HepG2 (cell line): ENCODE measurements at regions not wholly inside any gene's neighbourhood (a gene's known extent, or its start where the extent isn't known, plus 50 kb on each side); places are given as distances from the start of the nearest gene placed in this dataset.

Experiments
- ATAC-seq: fragments of 200-7000 bp; cut with Tn5 transposase; 3 replicates; pipeline ENCODE4 v1.9.1; 2020; ENCODE audit warnings: mild to moderate bottlenecking, moderate library complexity
- BruUV-seq: library from RNA; stranded (reverse); fragments of 400-500 nt; replicated peaks from 2 replicates; lab custom pipeline; 2021; lab: Mats Ljungman, UMichigan
- CTCF ChIA-PET: fragments of 300-600 bp; formaldehyde crosslinking; extraction: SDS; loops from one replicate; lab custom pipeline; 2021; ENCODE audit warnings: low total read pairs, inconsistent platforms, low intra/inter-chr PET ratio; lab: Yijun Ruan, JAX
- POLR2A ChIA-PET: fragments of 350-600 bp; sonication (Branson Sonifier 250); formaldehyde crosslinking; loops from one replicate; lab custom pipeline; 2020; ENCODE audit warnings: antibody characterized with exemption, inconsistent platforms; lab: Yijun Ruan, JAX
- DNase-seq: peaks from one replicate; pipeline ENCODE4 v3.0.0-alpha.2; 2015; ENCODE audit warnings: low spot score
- FAIRE-seq: peaks from 3 replicates; lab custom pipeline; 2011; peaks lifted over from hg19 to GRCh38; lab: Jason Lieb, UNC
- H2AFZ ChIP-seq: one replicate; pipeline ENCODE4 v1.6.1; 2011; ENCODE audit warnings: low read length, inconsistent platforms
- H3K27ac ChIP-seq: fragments of 300-600 bp; 3 replicates; pipeline ENCODE4 v1.8.0; 2011; ENCODE audit warnings: mixed run types, mild to moderate bottlenecking, mixed read lengths, low read length, inconsistent platforms; ENCODE audit not compliant: insufficient read depth; ENCODE audit errors: extremely low read length
- H3K27me3 ChIP-seq, 2 experiments: fragments of 200-600 bp in 1 of 2; 2 replicates in 1 of 2; 3 replicates in 1 of 2; pipeline versions ENCODE4 v1.6.0 to v1.8.0; 2011; ENCODE audit warnings: low read length in 2 of 2, mild to moderate bottlenecking in 2 of 2, moderate library complexity in 2 of 2, inconsistent platforms in 1 of 2; ENCODE audit not compliant: insufficient read depth in 2 of 2, control insufficient read depth in 1 of 2
- H3K36me3 ChIP-seq, 2 experiments: fragments of 200-600 bp in 1 of 2; replicated peaks in 1 of 2; 2 replicates in 1 of 2; 3 replicates in 1 of 2; pipeline versions ENCODE4 v1.5.1 to v1.8.0; 2011; ENCODE audit warnings: low read length in 2 of 2, inconsistent platforms in 1 of 2; ENCODE audit not compliant: insufficient read depth in 2 of 2, control insufficient read depth in 1 of 2
- H3K4me1 ChIP-seq: 2 replicates; pipeline ENCODE4 v1.5.1; 2012; ENCODE audit warnings: low read length, inconsistent platforms; ENCODE audit not compliant: insufficient read depth
- H3K4me2 ChIP-seq: 2 replicates; pipeline ENCODE4 v1.6.0; 2011; ENCODE audit warnings: low read depth, low read length, inconsistent platforms
- H3K4me3 ChIP-seq, 3 experiments: fragments of 200-600 bp in 1 of 3; sonication (generic), shearing (Covaris generic) in 1 of 3; replicated peaks in 1 of 3; 2 replicates each; pipeline ENCODE4 v1.5.1; 2011 to 2016; ENCODE audit warnings: low read length in 3 of 3, inconsistent platforms in 2 of 3, low read depth in 2 of 3, mild to moderate bottlenecking in 2 of 3, control low read depth in 1 of 3, mixed read lengths in 1 of 3; ENCODE audit not compliant: insufficient read depth in 1 of 3
- H3K79me2 ChIP-seq: one replicate; pipeline ENCODE4 v1.6.1; 2011; ENCODE audit warnings: low read length, inconsistent platforms; ENCODE audit not compliant: insufficient read depth
- H3K9ac ChIP-seq: 2 replicates; pipeline ENCODE4 v1.6.0; 2011; ENCODE audit warnings: mild to moderate bottlenecking, low read depth, low read length, inconsistent platforms; ENCODE audit not compliant: insufficient read depth
- H3K9me3 ChIP-seq: 2 replicates; pipeline ENCODE4 v1.5.1; 2012; ENCODE audit warnings: mild to moderate bottlenecking, low read length
- H4K20me1 ChIP-seq: 2 replicates; pipeline ENCODE4 v1.6.0; 2011; ENCODE audit warnings: inconsistent platforms, mild to moderate bottlenecking, low read length, moderate library complexity; ENCODE audit not compliant: insufficient read depth
- JARID2 ChIP-seq: sonication (generic); formaldehyde crosslinking; IDR thresholded peaks from 2 replicates; pipeline ENCODE4 v1.8.1; 2023; ENCODE audit warnings: missing genetic modification reagents, inconsistent platforms; ENCODE audit not compliant: insufficient replicate concordance
- NONO ChIP-seq, 2 experiments: fragments of 450-650 bp in 1 of 2; sonication (generic) in 1 of 2; formaldehyde crosslinking in 1 of 2; IDR thresholded peaks in 1 of 2; conservative IDR thresholded peaks in 1 of 2; 2 replicates each; pipeline versions ENCODE4 v1.6.1 to v1.8.0; 2017 to 2022; ENCODE audit warnings: mild to moderate bottlenecking in 1 of 2, missing genetic modification reagents in 1 of 2, moderate library complexity in 1 of 2
- SIN3A ChIP-seq: IDR thresholded peaks from 2 replicates; pipeline ENCODE4 v1.6.1; 2011; ENCODE audit warnings: low read depth, mild to moderate bottlenecking, control low read depth, low read length, borderline replicate concordance
- SKI ChIP-seq: fragments of 450-650 bp; IDR thresholded peaks from one replicate; pipeline ENCODE4 v1.6.1; 2018; ENCODE audit warnings: mild to moderate bottlenecking; ENCODE audit not compliant: partially characterized antibody
- SRSF4 ChIP-seq: fragments of 200-400 bp; formaldehyde crosslinking; IDR thresholded peaks from one replicate; pipeline ENCODE4 v1.6.1; 2018; ENCODE audit warnings: mild to moderate bottlenecking, low read depth, low read length, moderate library complexity; ENCODE audit not compliant: poor library complexity, severe bottlenecking
- STAG1 ChIP-seq: sonication (generic); formaldehyde crosslinking; IDR thresholded peaks from 2 replicates; pipeline ENCODE4 v1.4.0; 2020; ENCODE audit warnings: missing genetic modification reagents
- ZFP82 ChIP-seq: sonication (generic); formaldehyde crosslinking; IDR thresholded peaks from 2 replicates; pipeline ENCODE4 v1.5.1; 2020; ENCODE audit warnings: mild to moderate bottlenecking, missing genetic modification reagents, borderline replicate concordance
- ZNF317 ChIP-seq: sonication (generic); formaldehyde crosslinking; IDR thresholded peaks from 2 replicates; pipeline ENCODE4 v1.5.0; 2020; ENCODE audit warnings: mild to moderate bottlenecking, missing genetic modification reagents
- ZNF44 ChIP-seq: sonication (generic); formaldehyde crosslinking; IDR thresholded peaks from 2 replicates; pipeline ENCODE4 v1.5.1; 2020; ENCODE audit warnings: mild to moderate bottlenecking, missing genetic modification reagents
- ZNF644 ChIP-seq: IDR thresholded peaks from 2 replicates; pipeline ENCODE4 v1.6.1; 2016; ENCODE audit warnings: low read depth
- ZNF781 ChIP-seq: sonication (generic); formaldehyde crosslinking; IDR thresholded peaks from 2 replicates; pipeline ENCODE4 v1.5.1; 2020; ENCODE audit warnings: borderline replicate concordance, mild to moderate bottlenecking, missing genetic modification reagents; ENCODE audit errors: not compliant biosample characterization
- ZNF816 ChIP-seq: sonication (generic); formaldehyde crosslinking; IDR thresholded peaks from 2 replicates; pipeline ENCODE4 v1.8.0; 2022; ENCODE audit warnings: missing genetic modification reagents, mild to moderate bottlenecking, borderline replicate concordance
- WGBS: methylation state at CpG from one replicate; pipeline ENCODE4 v1.1.6; 2017; ENCODE audit warnings: low lambda C conversion rate; 5-methylcytosine and 5-hydroxymethylcytosine counted together
- in situ Hi-C: cut with HindIII; loops from 2 replicates; pipeline ENCODE4 v1.10.0; 2017; ENCODE audit warnings: low pct_unique_long_range_greater_than_20kb; ENCODE audit not compliant: extremely low pct_ligation_motif_present
- intact Hi-C: fragments of 100-400 bp; cut with micrococcal nuclease; formaldehyde crosslinking; loops from one replicate; pipeline ENCODE4 v1.10.0; 2022; ENCODE audit not compliant: unreplicated experiment
- TF ChIP-seq, protein P1 (sequence below), 2 experiments: IDR thresholded peaks; 2 replicates each; pipeline ENCODE4 v1.6.1; 2011 to 2012; ENCODE audit warnings: low read length in 2 of 2, borderline replicate concordance in 1 of 2, low read depth in 1 of 2, mild to moderate bottlenecking in 1 of 2, moderate library complexity in 1 of 2
- TF ChIP-seq, protein P2 (sequence below): sonication (generic); formaldehyde crosslinking; conservative IDR thresholded peaks from 2 replicates; pipeline ENCODE4 v1.8.0; 2022; ENCODE audit warnings: missing genetic modification reagents
- TF ChIP-seq, protein P3 (sequence below): sonication (generic); formaldehyde crosslinking; IDR thresholded peaks from 2 replicates; pipeline ENCODE4 v1.5.0; 2020; ENCODE audit warnings: missing genetic modification reagents

DNA sequence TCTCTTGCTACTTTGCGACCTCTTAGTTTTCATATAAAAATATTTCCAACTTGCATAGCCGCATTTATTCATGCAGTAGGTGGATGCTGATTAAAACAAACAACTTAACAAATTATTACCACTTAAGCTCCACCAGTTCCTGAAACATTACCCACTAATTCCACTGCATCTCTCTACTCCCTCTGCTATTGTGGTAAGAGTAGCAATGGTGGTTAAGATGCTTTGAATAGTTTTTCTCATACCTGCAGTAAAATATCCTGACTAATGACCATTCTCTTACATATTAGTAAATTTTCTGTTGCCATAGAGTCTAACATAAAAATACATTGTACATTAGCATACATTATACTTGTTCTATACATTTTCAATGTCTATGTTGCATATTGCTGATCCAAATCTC is 397.6 kb upstream of the PLSCR5 start:
- Histone ChIP-seq H3K4me3 (no peak overlapping the region), H3K36me3 (no peaks in the 10 kb centered on the region), H3K4me2 (no peak overlapping the region), H3K4me1 (no peaks in the 10 kb centered on the region), H3K27me3 (no peaks in the 10 kb centered on the region), H4K20me1 (no peaks in the 10 kb centered on the region), H2AFZ (no peak overlapping the region), H3K9ac (no peak overlapping the region), H3K9me3 (no peaks in the 10 kb centered on the region), H3K79me2 (no peaks in the 10 kb centered on the region), H3K27ac (no peak overlapping the region)
- ChIA-PET POLR2A (no interaction called here), CTCF (no interaction called here)
- ATAC-seq (no peak), FAIRE-seq (no peak), DNase-seq (no peak)
- intact Hi-C loops (no loop called here), in situ Hi-C loops (no loop called here)
- BruUV-seq, result no TSS peak
- WGBS, result 0% methylated on average over 2 of the region's 2 CpGs
- TF ChIP-seq ZNF44 (CRISPR knock-in tag) (no peak), STAG1 (CRISPR knock-in tag) (no peak), ZNF317 (CRISPR knock-in tag) (no peak), SKI (no peak), NONO (IDR thresholded peaks at IDR 0.05) (no peak), NONO (CRISPR knock-in tag; conservative IDR thresholded peaks at IDR 0.05) (no peak), SRSF4 (no peak), ZNF816 (CRISPR knock-in tag) (no peak), ZNF644 (no peak), ZNF781 (CRISPR knock-in tag) (no peak), JARID2 (CRISPR knock-in tag) (no peak), ZFP82 (no peak), SIN3A (no peak)
- TF ChIP-seq, protein P1, sequence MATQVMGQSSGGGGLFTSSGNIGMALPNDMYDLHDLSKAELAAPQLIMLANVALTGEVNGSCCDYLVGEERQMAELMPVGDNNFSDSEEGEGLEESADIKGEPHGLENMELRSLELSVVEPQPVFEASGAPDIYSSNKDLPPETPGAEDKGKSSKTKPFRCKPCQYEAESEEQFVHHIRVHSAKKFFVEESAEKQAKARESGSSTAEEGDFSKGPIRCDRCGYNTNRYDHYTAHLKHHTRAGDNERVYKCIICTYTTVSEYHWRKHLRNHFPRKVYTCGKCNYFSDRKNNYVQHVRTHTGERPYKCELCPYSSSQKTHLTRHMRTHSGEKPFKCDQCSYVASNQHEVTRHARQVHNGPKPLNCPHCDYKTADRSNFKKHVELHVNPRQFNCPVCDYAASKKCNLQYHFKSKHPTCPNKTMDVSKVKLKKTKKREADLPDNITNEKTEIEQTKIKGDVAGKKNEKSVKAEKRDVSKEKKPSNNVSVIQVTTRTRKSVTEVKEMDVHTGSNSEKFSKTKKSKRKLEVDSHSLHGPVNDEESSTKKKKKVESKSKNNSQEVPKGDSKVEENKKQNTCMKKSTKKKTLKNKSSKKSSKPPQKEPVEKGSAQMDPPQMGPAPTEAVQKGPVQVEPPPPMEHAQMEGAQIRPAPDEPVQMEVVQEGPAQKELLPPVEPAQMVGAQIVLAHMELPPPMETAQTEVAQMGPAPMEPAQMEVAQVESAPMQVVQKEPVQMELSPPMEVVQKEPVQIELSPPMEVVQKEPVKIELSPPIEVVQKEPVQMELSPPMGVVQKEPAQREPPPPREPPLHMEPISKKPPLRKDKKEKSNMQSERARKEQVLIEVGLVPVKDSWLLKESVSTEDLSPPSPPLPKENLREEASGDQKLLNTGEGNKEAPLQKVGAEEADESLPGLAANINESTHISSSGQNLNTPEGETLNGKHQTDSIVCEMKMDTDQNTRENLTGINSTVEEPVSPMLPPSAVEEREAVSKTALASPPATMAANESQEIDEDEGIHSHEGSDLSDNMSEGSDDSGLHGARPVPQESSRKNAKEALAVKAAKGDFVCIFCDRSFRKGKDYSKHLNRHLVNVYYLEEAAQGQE (IDR thresholded peaks at IDR 0.05; ENCODE audit: borderline replicate concordance in 1 of 2, low read depth in 1 of 2, low read length in 2 of 2), result no peak
- TF ChIP-seq, protein P2, sequence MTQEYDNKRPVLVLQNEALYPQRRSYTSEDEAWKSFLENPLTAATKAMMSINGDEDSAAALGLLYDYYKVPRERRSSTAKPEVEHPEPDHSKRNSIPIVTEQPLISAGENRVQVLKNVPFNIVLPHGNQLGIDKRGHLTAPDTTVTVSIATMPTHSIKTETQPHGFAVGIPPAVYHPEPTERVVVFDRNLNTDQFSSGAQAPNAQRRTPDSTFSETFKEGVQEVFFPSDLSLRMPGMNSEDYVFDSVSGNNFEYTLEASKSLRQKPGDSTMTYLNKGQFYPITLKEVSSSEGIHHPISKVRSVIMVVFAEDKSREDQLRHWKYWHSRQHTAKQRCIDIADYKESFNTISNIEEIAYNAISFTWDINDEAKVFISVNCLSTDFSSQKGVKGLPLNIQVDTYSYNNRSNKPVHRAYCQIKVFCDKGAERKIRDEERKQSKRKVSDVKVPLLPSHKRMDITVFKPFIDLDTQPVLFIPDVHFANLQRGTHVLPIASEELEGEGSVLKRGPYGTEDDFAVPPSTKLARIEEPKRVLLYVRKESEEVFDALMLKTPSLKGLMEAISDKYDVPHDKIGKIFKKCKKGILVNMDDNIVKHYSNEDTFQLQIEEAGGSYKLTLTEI (CRISPR knock-in tag), result no peak
- TF ChIP-seq, protein P3, sequence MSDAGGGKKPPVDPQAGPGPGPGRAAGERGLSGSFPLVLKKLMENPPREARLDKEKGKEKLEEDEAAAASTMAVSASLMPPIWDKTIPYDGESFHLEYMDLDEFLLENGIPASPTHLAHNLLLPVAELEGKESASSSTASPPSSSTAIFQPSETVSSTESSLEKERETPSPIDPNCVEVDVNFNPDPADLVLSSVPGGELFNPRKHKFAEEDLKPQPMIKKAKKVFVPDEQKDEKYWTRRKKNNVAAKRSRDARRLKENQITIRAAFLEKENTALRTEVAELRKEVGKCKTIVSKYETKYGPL (CRISPR knock-in tag), result no peak
